Heart left ventricle (tissue), 13 donors: ENCODE measurements at regions not wholly inside any gene's neighbourhood (a gene's known extent, or its start where the extent isn't known, plus 50 kb on each side); places are given as distances from the start of the nearest gene placed in this dataset.

ENCODE experiments used
- POLR2A ChIP-seq, 2 donors: fragments of 450-650 bp; IDR thresholded peaks; one replicate each; pipeline ENCODE4 v1.6.1; 2017; ENCODE audit warnings: antibody characterized with exemption in 2 of 2, mild to moderate bottlenecking in 2 of 2, moderate library complexity in 2 of 2
- TF ChIP-seq, protein P1 (sequence below), 12 donors: fragments of 200-600 bp; sonication (generic) in 4 of 12; IDR thresholded peaks; one replicate each; pipeline versions ENCODE4 v1.5.0 to v1.8.0; 2018 to 2022; ENCODE audit warnings: antibody characterized with exemption in 12 of 12, mild to moderate bottlenecking in 5 of 12
- donor health status: ischemic (EF 13 %, LVEDD 7.1; RV severe dilation, severe dysfunction).
- donor health status: DM: no; HTN: yes; CAD: no.
- donor health status: DM: no; HTN: no; CAD: no.
- donor health status: ischemic (EF 25% LVEDD 6.9; RV normal size, moderate dysfunction).
- donor health status: ischemic (EF 25% LVEDD 5.7; RV mildly dilated, moderate dysfunction).
- donor health status: ischemic (EF 35%, LVEDD 5.7; RV mildly dilated, moderate dysfunction).
- donor health status: nonischemic (EF 11% LVEDD 7.7; RV severe dilation, severe dysfunction).
- donor health status: DM: yes; HTN: yes; CAD: no.
- donor health status: PGD.
- donor health status: ischemic (EF 29% LVEDD 5.4; RV normal size, mild dysfunction).
- donor health status: nonischemic (EF 23%, LVEDD 6.1; RV moderate dilation, normal function).

DNA sequence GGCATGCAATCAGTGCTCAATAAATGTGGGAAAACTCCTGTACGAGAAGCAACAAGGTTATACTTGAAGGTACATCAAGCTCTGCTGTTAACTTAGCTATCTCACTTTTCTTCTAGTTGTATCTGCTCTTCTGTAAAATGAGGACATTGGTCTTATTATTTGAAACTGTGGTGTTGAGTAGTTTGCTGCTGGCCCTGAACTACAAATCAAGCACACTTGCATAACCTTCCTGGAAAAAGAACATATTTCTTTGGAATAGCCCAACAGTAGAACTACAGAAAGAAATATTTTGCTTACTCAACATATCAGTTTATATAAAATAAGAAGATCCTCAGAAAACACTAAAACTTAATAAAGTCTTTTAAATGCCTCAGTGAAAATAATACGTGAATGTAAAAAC, 203.0 kb downstream of the KCTD12 start:
- TF ChIP-seq POLR2A (IDR thresholded peaks at IDR 0.05): no peak
- TF ChIP-seq, protein P1, sequence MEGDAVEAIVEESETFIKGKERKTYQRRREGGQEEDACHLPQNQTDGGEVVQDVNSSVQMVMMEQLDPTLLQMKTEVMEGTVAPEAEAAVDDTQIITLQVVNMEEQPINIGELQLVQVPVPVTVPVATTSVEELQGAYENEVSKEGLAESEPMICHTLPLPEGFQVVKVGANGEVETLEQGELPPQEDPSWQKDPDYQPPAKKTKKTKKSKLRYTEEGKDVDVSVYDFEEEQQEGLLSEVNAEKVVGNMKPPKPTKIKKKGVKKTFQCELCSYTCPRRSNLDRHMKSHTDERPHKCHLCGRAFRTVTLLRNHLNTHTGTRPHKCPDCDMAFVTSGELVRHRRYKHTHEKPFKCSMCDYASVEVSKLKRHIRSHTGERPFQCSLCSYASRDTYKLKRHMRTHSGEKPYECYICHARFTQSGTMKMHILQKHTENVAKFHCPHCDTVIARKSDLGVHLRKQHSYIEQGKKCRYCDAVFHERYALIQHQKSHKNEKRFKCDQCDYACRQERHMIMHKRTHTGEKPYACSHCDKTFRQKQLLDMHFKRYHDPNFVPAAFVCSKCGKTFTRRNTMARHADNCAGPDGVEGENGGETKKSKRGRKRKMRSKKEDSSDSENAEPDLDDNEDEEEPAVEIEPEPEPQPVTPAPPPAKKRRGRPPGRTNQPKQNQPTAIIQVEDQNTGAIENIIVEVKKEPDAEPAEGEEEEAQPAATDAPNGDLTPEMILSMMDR (IDR thresholded peaks at IDR 0.05): no peak
